Breast epithelium (tissue), 3 donors: ENCODE measurements at regions not wholly inside any gene's neighbourhood (a gene's known extent, or its start where the extent isn't known, plus 50 kb on each side); places are given as distances from the start of the nearest gene placed in this dataset.

ENCODE experiments used
- POLR2A ChIP-seq: fragments of 450-650 bp; IDR thresholded peaks from one replicate; pipeline ENCODE4 v1.6.1; 2016; ENCODE audit warnings: antibody characterized with exemption, mild to moderate bottlenecking, moderate library complexity
- TF ChIP-seq, protein P1 (sequence below), 3 donors: fragments of 450-650 bp; IDR thresholded peaks; one replicate each; pipeline ENCODE4 v1.5.1; 2016 to 2017; ENCODE audit warnings: antibody characterized with exemption in 3 of 3, mild to moderate bottlenecking in 3 of 3, moderate library complexity in 3 of 3

DNA sequence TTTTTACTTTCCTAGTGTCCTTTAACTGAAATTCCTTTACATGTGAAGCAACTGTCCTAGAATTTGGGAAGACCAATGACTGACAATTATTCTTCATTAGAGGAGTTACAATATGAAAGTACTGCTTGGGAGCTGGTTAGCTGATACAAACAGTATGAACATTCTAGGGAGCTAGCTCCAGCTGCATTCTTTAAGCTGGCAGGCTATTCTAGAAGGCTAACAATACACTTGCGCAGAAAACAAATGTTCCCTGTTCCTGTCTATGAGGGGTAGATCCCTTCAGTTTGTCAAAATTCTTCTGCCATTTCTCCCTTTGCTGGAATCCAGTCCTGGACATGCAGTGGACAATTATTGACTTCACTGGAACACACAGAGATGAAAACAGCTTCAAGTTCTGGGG, 60.2 kb upstream of the NANOGP8 start:
- TF ChIP-seq, protein P1, sequence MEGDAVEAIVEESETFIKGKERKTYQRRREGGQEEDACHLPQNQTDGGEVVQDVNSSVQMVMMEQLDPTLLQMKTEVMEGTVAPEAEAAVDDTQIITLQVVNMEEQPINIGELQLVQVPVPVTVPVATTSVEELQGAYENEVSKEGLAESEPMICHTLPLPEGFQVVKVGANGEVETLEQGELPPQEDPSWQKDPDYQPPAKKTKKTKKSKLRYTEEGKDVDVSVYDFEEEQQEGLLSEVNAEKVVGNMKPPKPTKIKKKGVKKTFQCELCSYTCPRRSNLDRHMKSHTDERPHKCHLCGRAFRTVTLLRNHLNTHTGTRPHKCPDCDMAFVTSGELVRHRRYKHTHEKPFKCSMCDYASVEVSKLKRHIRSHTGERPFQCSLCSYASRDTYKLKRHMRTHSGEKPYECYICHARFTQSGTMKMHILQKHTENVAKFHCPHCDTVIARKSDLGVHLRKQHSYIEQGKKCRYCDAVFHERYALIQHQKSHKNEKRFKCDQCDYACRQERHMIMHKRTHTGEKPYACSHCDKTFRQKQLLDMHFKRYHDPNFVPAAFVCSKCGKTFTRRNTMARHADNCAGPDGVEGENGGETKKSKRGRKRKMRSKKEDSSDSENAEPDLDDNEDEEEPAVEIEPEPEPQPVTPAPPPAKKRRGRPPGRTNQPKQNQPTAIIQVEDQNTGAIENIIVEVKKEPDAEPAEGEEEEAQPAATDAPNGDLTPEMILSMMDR (IDR thresholded peaks at IDR 0.05) = no peak
- TF ChIP-seq POLR2A = no peak
